B cell (primary cell): ENCODE measurements at regions not wholly inside any gene's neighbourhood (a gene's known extent, or its start where the extent isn't known, plus 50 kb on each side); places are given as distances from the start of the nearest gene placed in this dataset.

Experiments used
- ATAC-seq: fragments of 200-7000 bp; cut with Tn5 transposase; one replicate; pipeline ENCODE4 v1.10.0; 2021; ENCODE audit warnings: low read depth, mild to moderate bottlenecking, moderate number of reproducible peaks, moderate library complexity
- CTCF ChIA-PET: fragments of 350-600 bp; sonication (Branson Sonifier 250); formaldehyde crosslinking; loops from one replicate; lab custom pipeline; 2021; ENCODE audit warnings: antibody characterized with exemption, inconsistent platforms; lab: Charles Lee
- POLR2A ChIA-PET: fragments of 350-600 bp; sonication (Branson Sonifier 250); formaldehyde crosslinking; loops from one replicate; lab custom pipeline; 2021; ENCODE audit warnings: antibody characterized with exemption; lab: Charles Lee
- DNase-seq: peaks from one replicate; pipeline ENCODE4 v3.0.0; 2013
- H2AFZ ChIP-seq: 2 replicates; pipeline ENCODE4 v1.6.1; 2012; ENCODE audit warnings: mild to moderate bottlenecking, low read depth, low read length; ENCODE audit not compliant: insufficient read depth, poor library complexity, severe bottlenecking
- H3K27ac ChIP-seq, 2 donors: 1 replicate in 1 of 2; 2 replicates in 1 of 2; pipeline ENCODE4 v1.5.1; 2012 to 2013; ENCODE audit warnings: low read length in 2 of 2, mild to moderate bottlenecking in 2 of 2, moderate library complexity in 1 of 2
- H3K27me3 ChIP-seq, 4 experiments: fragments of 200-600 bp in 1 of 4; sonication (generic) in 1 of 4; replicated peaks in 1 of 4; 1 replicate in 2 of 4; 2 replicates in 2 of 4; pipeline versions ENCODE4 v1.6.1 to v1.7.0; 2013 to 2016; ENCODE audit warnings: low read length in 3 of 4, mild to moderate bottlenecking in 2 of 4, mixed read lengths in 1 of 4, moderate library complexity in 1 of 4; ENCODE audit not compliant: insufficient read depth in 4 of 4, control insufficient read depth in 3 of 4; ENCODE audit errors: control extremely low read depth in 1 of 4
- H3K36me3 ChIP-seq, 2 experiments: replicated peaks in 1 of 2; 1 replicate in 1 of 2; 2 replicates in 1 of 2; pipeline versions ENCODE4 v1.6.1 to v1.7.1; 2013; ENCODE audit warnings: low read length in 1 of 2; ENCODE audit not compliant: insufficient read depth in 2 of 2, control insufficient read depth in 1 of 2; ENCODE audit errors: control extremely low read depth in 1 of 2, extremely low read depth in 1 of 2
- H3K4me1 ChIP-seq, 2 donors: fragments of 200-600 bp in 1 of 2; sonication (generic) in 1 of 2; 1 replicate in 1 of 2; 2 replicates in 1 of 2; pipeline versions ENCODE4 v1.5.1 to v1.6.1; 2013 to 2017; ENCODE audit warnings: low read length in 2 of 2; ENCODE audit not compliant: control insufficient read depth in 2 of 2, insufficient read depth in 2 of 2
- H3K4me2 ChIP-seq: replicated peaks from 2 replicates; pipeline ENCODE3; 2012; ENCODE audit warnings: mild to moderate bottlenecking, low read depth, low read length; ENCODE audit not compliant: poor library complexity, severe bottlenecking
- H3K4me3 ChIP-seq, 5 experiments: fragments of 200-600 bp in 1 of 5; sonication (generic) in 1 of 5; 1 replicate in 3 of 5; 2 replicates in 2 of 5; pipeline versions ENCODE4 v1.5.1 to v1.7.0; 2011 to 2016; ENCODE audit warnings: low read length in 4 of 5, mild to moderate bottlenecking in 4 of 5, low read depth in 2 of 5, control low read depth in 1 of 5, moderate library complexity in 1 of 5; ENCODE audit not compliant: insufficient read depth in 1 of 5; ENCODE audit errors: control extremely low read depth in 1 of 5, extremely low read depth in 1 of 5
- H3K79me2 ChIP-seq: fragments of 200-600 bp; sonication (generic); one replicate; pipeline ENCODE4 v1.6.0; 2016; ENCODE audit warnings: low read length; ENCODE audit not compliant: control insufficient read depth, insufficient read depth
- H3K9ac ChIP-seq: fragments of 200-600 bp; sonication (generic); 2 replicates; pipeline ENCODE4 v1.6.1; 2017; ENCODE audit warnings: mild to moderate bottlenecking, low read length, moderate library complexity
- H3K9me3 ChIP-seq, 3 donors: one replicate each; pipeline versions ENCODE4 v1.6.1 to v1.7.1; 2013; ENCODE audit warnings: low read length in 2 of 3; ENCODE audit not compliant: control insufficient read depth in 2 of 3, insufficient read depth in 1 of 3; ENCODE audit errors: control extremely low read depth in 1 of 3
- H4K20me1 ChIP-seq: 2 replicates; pipeline ENCODE4 v1.6.0; 2012; ENCODE audit warnings: mild to moderate bottlenecking, low read length; ENCODE audit not compliant: insufficient read depth, control insufficient read depth, poor library complexity, severe bottlenecking
- H3K27ac Mint-ChIP-seq: one replicate; pipeline ENCODE4 v1.8.0; 2021; ENCODE audit warnings: mixed read lengths
- H3K27me3 Mint-ChIP-seq: one replicate; pipeline ENCODE4 v1.8.0; 2021; ENCODE audit warnings: mixed read lengths
- H3K4me1 Mint-ChIP-seq: one replicate; pipeline ENCODE4 v1.8.0; 2021; ENCODE audit warnings: mixed read lengths
- H3K4me3 Mint-ChIP-seq: one replicate; pipeline ENCODE4 v1.8.0; 2021; ENCODE audit warnings: mixed read lengths
- H3K9me3 Mint-ChIP-seq: one replicate; pipeline ENCODE4 v1.8.0; 2022; ENCODE audit warnings: mixed read lengths; ENCODE audit not compliant: insufficient read depth
- CTCF ChIP-seq: fragments of 200-600 bp; IDR thresholded peaks from one replicate; pipeline ENCODE4 v1.8.0; 2022; ENCODE audit warnings: antibody characterized with exemption, mild to moderate bottlenecking
- EZH2 ChIP-seq: IDR thresholded peaks from 2 replicates; pipeline ENCODE4 v1.6.1; 2012; ENCODE audit warnings: borderline replicate concordance, low read depth, mild to moderate bottlenecking, moderate library complexity, low read length; ENCODE audit not compliant: insufficient read depth, poor library complexity, severe bottlenecking
- WGBS: methylation state at CpG from one replicate; pipeline ENCODE4 v1.1.5; 2013; ENCODE audit warnings: missing lambda C conversion rate; ENCODE audit not compliant: insufficient coverage; 5-methylcytosine and 5-hydroxymethylcytosine counted together
- intact Hi-C: fragments of 100-400 bp; cut with micrococcal nuclease; formaldehyde crosslinking; loops from one replicate; pipeline ENCODE4 v1.10.0; 2022

GRCh38 chr4:162535121-162535520, 371.3 kb upstream of the FSTL5 start:
- H3K27me3 ChIP-seq, result no peaks in the 10 kb centered on the region
- DNase-seq, result no peak
- H3K27ac ChIP-seq, result no peak overlapping the region
- no peak overlapping the region for H3K9ac ChIP-seq
- H3K79me2 ChIP-seq, result no peaks in the 10 kb centered on the region
- Mint-ChIP-seq H3K4me1 (no peaks in the 10 kb centered on the region), H3K9me3 (peaks cover 2% of the 10 kb centered on the region), H3K27me3 (no peaks in the 10 kb centered on the region), H3K27ac (no peak overlapping the region), H3K4me3 (no peak overlapping the region)
- peaks cover 0 to 3% (median 0%) of the 10 kb centered on the region in 3 donors for H3K9me3 ChIP-seq
- TF ChIP-seq CTCF (no peak), EZH2 (no peak)
- ChIA-PET POLR2A (no interaction called here), CTCF (no interaction called here)
- H3K4me2 ChIP-seq, result no peak overlapping the region
- no peak for ATAC-seq
- no peaks in the 10 kb centered on the region for H3K36me3 ChIP-seq
- no peak overlapping the region for H3K4me3 ChIP-seq
- WGBS, result no CpG with 5 or more reads among the region's 1 CpG
- H4K20me1 ChIP-seq, result no peaks in the 10 kb centered on the region
- intact Hi-C loops, result no loop called here
- H3K4me1 ChIP-seq, result no peaks in the 10 kb centered on the region
- no peak overlapping the region for H2AFZ ChIP-seq

GRCh38 chr4:162523171-162523570, 359.4 kb upstream of the FSTL5 start:
- Mint-ChIP-seq H3K9me3 (peaks cover 2% of the 10 kb centered on the region), H3K4me3 (no peak overlapping the region), H3K4me1 (no peaks in the 10 kb centered on the region), H3K27me3 (no peaks in the 10 kb centered on the region), H3K27ac (no peak overlapping the region)
- intact Hi-C loops, result no loop called here
- Histone ChIP-seq H4K20me1 (no peaks in the 10 kb centered on the region), H3K9ac (no peak overlapping the region), H3K4me3 (no peak overlapping the region), H3K4me2 (no peak overlapping the region), H3K27ac (no peak overlapping the region), H3K9me3 (peaks cover 0 to 3% (median 1%) of the 10 kb centered on the region in 3 donors), H3K79me2 (no peaks in the 10 kb centered on the region), H3K36me3 (no peaks in the 10 kb centered on the region), H2AFZ (no peak overlapping the region), H3K27me3 (no peaks in the 10 kb centered on the region), H3K4me1 (no peaks in the 10 kb centered on the region)
- TF ChIP-seq CTCF (no peak), EZH2 (no peak)
- WGBS, result 96% methylated on average over 2 of the region's 4 CpGs
- POLR2A ChIA-PET, result no interaction called here
- CTCF ChIA-PET, result no interaction called here
- ATAC-seq, result no peak
- DNase-seq, result no peak
